ENCODE measurements at regions not wholly inside any gene's neighbourhood (a gene's known extent, or its start where the extent isn't known, plus 50 kb on each side); places are given as distances from the start of the nearest gene placed in this dataset.

DNA sequence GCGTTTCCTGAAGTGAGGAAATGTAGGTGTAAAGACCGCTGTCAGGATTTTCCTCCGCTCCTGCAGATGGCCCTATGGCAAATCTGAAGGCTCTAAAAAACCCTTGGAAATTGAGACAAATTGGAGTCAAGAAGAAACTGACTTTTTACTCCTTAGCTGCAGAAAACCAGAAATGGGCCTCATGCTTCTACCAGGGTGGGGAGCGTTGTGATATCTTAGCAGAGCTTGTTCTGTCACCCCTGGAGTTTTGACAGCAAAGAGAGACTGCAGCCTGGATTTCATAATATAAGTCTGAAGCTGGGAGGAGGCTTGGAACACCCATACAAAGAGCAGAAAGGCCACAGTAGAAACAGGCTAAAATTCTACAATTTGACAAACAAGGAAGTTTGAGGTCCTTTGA, 283.0 kb upstream of the PLSCR5 start:
- no peak for DNase-seq
- no peak for ATAC-seq (ENCODE audit: low FRiP score in 2 of 2)
- no peak overlapping the region for H3K4me3 ChIP-seq
- no peaks in the 10 kb centered on the region for H3K9me3 ChIP-seq
- H3K36me3 ChIP-seq: no peaks in the 10 kb centered on the region
- TF ChIP-seq POLR2A (IDR thresholded peaks at IDR 0.05): no peak
- no peak for TF ChIP-seq EP300 (IDR thresholded peaks at IDR 0.05)
- TF ChIP-seq, protein P1, sequence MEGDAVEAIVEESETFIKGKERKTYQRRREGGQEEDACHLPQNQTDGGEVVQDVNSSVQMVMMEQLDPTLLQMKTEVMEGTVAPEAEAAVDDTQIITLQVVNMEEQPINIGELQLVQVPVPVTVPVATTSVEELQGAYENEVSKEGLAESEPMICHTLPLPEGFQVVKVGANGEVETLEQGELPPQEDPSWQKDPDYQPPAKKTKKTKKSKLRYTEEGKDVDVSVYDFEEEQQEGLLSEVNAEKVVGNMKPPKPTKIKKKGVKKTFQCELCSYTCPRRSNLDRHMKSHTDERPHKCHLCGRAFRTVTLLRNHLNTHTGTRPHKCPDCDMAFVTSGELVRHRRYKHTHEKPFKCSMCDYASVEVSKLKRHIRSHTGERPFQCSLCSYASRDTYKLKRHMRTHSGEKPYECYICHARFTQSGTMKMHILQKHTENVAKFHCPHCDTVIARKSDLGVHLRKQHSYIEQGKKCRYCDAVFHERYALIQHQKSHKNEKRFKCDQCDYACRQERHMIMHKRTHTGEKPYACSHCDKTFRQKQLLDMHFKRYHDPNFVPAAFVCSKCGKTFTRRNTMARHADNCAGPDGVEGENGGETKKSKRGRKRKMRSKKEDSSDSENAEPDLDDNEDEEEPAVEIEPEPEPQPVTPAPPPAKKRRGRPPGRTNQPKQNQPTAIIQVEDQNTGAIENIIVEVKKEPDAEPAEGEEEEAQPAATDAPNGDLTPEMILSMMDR (IDR thresholded peaks at IDR 0.05): no peak
- H3K27ac ChIP-seq: no peak overlapping the region
- 74 to 80% methylated on average over 4 of the region's 4 CpGs for WGBS, 2 donors
- no peaks in the 10 kb centered on the region for H3K27me3 ChIP-seq
- H3K4me1 ChIP-seq: no peaks in the 10 kb centered on the region

- DNase-seq: no peak
- WGBS, 2 donors: 54 to 66% methylated on average over 4 of the region's 4 CpGs
- no peaks in the 10 kb centered on the region for H3K4me1 ChIP-seq
- no peaks in the 10 kb centered on the region for H3K36me3 ChIP-seq
- TF ChIP-seq EP300 (IDR thresholded peaks at IDR 0.05) (no peak), POLR2A (IDR thresholded peaks at IDR 0.05) (no peak), POLR2AphosphoS5 (IDR thresholded peaks at IDR 0.05) (no peak)
- TF ChIP-seq, protein P1 (IDR thresholded peaks at IDR 0.05): no peak
- no peak overlapping the region for H3K27ac ChIP-seq
- no peak for ATAC-seq (ENCODE audit: low FRiP score in 2 of 2)
- no peaks in the 10 kb centered on the region for H3K27me3 ChIP-seq
- no peaks in the 10 kb centered on the region for H3K9me3 ChIP-seq
- no peak overlapping the region for H3K4me3 ChIP-seq
These were observed 279.6 kb upstream of the PLSCR5 start for GRCh38 chr3:146884721-146885120.

DNA sequence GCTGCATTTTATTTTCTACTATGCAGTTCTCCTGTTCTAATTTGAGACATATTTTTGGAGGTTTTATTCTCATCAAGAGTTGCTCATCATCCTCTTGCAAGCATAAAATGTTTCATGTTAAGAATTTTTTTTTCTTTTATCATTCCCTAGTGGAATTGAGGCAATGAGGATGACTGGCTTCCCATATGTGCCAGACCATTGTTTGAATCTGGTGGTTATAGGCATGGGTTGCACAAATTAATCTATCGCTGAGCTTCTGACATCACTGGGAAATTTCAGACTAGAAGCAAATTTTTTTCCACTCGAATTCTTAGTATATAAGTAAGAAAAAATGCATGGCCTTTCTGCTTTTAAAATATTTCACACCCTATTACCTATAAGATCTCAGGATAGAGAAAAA, 279.1 kb upstream of the PLSCR5 start:
- 75 to 88% methylated on average over 2 of the region's 2 CpGs for WGBS, 2 donors

DNA sequence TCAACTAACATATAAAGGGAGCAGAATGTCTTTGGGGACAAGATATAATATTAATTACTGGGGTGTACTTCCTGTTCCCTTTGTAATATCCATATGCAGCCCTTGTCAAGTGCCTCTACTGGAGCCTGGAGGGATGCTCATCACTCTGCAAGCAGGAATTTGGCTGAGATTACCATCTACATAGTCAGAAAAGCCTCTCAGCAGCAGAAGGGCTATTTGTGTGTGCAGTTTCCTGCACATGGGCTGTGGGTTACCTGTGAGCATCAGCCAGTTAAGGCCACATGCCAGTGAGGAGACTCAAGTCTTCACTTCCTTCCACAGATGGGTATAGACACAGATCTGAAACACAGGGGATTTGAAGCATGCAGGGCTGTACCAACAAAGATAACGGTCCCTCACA, 278.1 kb upstream of the PLSCR5 start:
- no peaks in the 10 kb centered on the region for H3K9me3 ChIP-seq
- no peaks in the 10 kb centered on the region for H3K4me1 ChIP-seq
- no peak overlapping the region for H3K4me3 ChIP-seq
- ATAC-seq (ENCODE audit: low FRiP score in 2 of 2): no peak
- H3K36me3 ChIP-seq: no peaks in the 10 kb centered on the region
- no peaks in the 10 kb centered on the region for H3K27me3 ChIP-seq
- TF ChIP-seq, protein P1 (IDR thresholded peaks at IDR 0.05): no peak
- TF ChIP-seq EP300 (IDR thresholded peaks at IDR 0.05): no peak
- no peak for TF ChIP-seq POLR2A (IDR thresholded peaks at IDR 0.05)
- TF ChIP-seq POLR2AphosphoS5 (IDR thresholded peaks at IDR 0.05): no peak
- DNase-seq: no peak
- H3K27ac ChIP-seq: no peak overlapping the region
- WGBS, 2 donors: 58 to 63% methylated on average over 1 of the region's 1 CpG

More for the DNA sequence above, 279.1 kb upstream of the PLSCR5 start:
- DNase-seq: no peak
- TF ChIP-seq POLR2AphosphoS5 (IDR thresholded peaks at IDR 0.05): no peak
- TF ChIP-seq POLR2A (IDR thresholded peaks at IDR 0.05): no peak
- TF ChIP-seq, protein P1 (IDR thresholded peaks at IDR 0.05): no peak
- no peak for TF ChIP-seq EP300 (IDR thresholded peaks at IDR 0.05)
- no peak for ATAC-seq (ENCODE audit: low FRiP score in 2 of 2)
- H3K36me3 ChIP-seq: no peaks in the 10 kb centered on the region
- H3K9me3 ChIP-seq: no peaks in the 10 kb centered on the region
- no peaks in the 10 kb centered on the region for H3K4me1 ChIP-seq
- no peaks in the 10 kb centered on the region for H3K27me3 ChIP-seq
- no peak overlapping the region for H3K27ac ChIP-seq
- H3K4me3 ChIP-seq: no peak overlapping the region

GRCh38 chr3:146881966-146882760, 277.0 kb upstream of the PLSCR5 start:
- 66 to 72% methylated on average over 3 of the region's 3 CpGs for WGBS, 2 donors

More at GRCh38 chr3:146881966-146882760, 277.0 kb upstream of the PLSCR5 start:
- Histone ChIP-seq H3K27me3 (no peaks in the 10 kb centered on the region), H3K4me3 (no peak overlapping the region), H3K27ac (no peak overlapping the region), H3K4me1 (no peaks in the 10 kb centered on the region), H3K9me3 (no peaks in the 10 kb centered on the region), H3K36me3 (no peaks in the 10 kb centered on the region)
- DNase-seq: no peak
- no peak for TF ChIP-seq EP300 (IDR thresholded peaks at IDR 0.05)
- no peak for TF ChIP-seq POLR2AphosphoS5 (IDR thresholded peaks at IDR 0.05)
- TF ChIP-seq, protein P1 (IDR thresholded peaks at IDR 0.05): no peak
- TF ChIP-seq POLR2A (IDR thresholded peaks at IDR 0.05): no peak
- ATAC-seq (ENCODE audit: low FRiP score in 2 of 2): no peak
